GM21576 (cell line): ENCODE measurements at regions not wholly inside any gene's neighbourhood (a gene's known extent, or its start where the extent isn't known, plus 50 kb on each side); places are given as distances from the start of the nearest gene placed in this dataset.
"Not testable (repeated sequence)": the region's sequence is repeated elsewhere in the genome, so short reads cannot be mapped to it uniquely, and the experiment has no call there.

ENCODE experiments used
- ATAC-seq: cut with Tn5 transposase; IDR thresholded peaks from one replicate; pipeline ENCODE4 v1.9.1; 2021; ENCODE audit warnings: mild to moderate bottlenecking, moderate library complexity; ENCODE audit not compliant: unreplicated experiment

DNA sequence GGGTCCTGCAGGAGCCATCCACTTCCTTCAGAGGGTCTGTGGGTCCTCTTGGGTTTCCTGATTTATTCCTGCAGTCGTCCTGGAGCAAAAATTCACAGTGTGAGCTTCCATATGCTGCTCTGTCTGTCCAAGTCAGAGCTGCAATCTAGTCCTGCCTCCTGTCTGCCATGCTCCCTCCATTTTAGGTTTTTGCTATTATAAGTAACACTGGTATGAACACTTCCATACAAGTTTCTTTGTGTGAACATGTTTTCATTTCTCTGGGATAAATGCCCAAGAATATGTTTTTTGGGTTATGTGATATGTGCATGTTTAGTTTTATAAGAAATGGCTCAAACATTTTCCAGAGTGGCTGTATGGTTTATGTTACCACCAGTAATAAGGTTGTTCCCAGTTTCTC lies 188.1 kb downstream of the ACTR3B start:
- no peak for ATAC-seq

DNA sequence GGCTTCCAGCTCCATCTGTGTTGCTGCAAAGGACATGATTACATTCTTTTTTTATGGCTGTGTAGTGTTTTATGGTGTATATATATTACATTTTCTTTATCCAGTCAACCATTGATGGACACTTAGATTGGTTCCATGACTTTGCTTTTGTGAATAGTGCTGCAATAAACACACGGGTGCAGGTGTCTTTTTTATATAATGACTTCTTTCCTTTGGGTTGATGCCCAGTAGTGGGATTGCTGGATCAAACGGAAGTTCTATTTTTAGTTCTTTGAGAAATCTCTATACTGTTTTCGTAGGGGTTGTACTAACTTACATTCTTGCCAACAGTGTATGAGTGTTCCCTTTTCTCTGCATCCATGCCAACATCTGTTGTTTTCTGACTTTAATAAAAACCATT lies 189.7 kb downstream of the ACTR3B start:
- no peak for ATAC-seq

- no peak for ATAC-seq
Measured at GRCh38 chr7:152949790-152950189, 190.2 kb downstream of the ACTR3B start.

DNA sequence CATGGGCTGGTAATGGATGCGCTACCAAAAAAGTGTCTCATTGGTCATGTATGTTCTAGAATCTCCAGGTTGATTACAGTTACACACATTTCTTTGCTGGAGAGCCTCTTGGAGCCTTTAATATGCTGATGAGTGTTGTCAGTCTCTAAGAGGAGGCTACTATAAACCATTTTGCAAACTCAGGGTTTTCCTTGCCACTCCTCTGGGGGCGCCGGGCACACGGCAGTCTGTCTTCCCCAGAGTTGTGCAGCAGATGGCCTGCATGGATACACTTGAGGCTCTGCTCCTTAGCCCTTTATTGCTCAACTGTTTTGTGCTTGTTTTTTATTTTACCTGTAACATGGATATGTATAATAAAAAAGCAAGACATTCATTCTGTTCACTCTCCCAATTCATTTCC lies 196.5 kb downstream of the ACTR3B start:
- no peak for ATAC-seq

DNA sequence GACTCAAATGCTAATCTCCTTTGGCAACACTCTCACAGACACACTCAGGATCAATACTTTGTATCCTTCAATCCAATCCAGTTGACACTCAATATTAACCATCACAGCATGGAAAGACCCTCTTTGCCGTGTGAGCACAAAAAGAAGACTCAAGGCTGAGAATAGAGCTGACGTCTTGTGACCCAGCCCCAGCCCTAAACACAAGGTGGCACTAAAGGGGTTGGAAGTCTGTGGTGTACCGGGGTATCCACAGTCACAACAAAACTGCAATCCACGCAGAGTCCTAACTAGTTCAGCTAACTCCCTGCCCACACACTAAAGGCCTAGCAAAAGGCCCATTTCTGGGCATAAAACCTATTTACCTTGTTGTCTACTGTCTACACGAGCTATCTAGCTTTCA lies 200.1 kb downstream of the ACTR3B start:
- no peak for ATAC-seq

GRCh38 chr7:152961796-152962195 lies 202.2 kb downstream of the ACTR3B start:
- ATAC-seq: not testable (repeated sequence)

GRCh38 chr7:152966189-152966588 lies 206.6 kb downstream of the ACTR3B start:
- ATAC-seq: no peak

DNA sequence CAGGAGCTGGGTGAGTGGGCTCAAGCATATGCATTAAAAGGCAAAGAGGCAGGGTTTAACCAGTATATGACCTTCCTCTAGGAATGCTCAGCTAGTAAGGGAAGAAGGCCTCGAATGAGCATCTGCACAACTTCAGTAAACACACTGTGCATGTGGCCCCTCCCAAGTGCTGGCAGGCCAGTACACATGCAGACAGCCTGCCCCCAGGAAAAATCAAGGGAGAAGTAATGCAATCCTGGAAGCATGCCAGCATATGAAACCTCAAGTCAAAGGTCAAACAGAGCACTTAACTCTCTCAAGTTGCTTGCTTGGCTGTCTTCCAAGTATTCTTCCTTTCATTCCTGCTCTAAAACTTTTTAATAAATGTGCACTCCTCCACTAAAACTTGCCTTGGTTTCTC lies 208.4 kb downstream of the ACTR3B start:
- ATAC-seq: no peak

DNA sequence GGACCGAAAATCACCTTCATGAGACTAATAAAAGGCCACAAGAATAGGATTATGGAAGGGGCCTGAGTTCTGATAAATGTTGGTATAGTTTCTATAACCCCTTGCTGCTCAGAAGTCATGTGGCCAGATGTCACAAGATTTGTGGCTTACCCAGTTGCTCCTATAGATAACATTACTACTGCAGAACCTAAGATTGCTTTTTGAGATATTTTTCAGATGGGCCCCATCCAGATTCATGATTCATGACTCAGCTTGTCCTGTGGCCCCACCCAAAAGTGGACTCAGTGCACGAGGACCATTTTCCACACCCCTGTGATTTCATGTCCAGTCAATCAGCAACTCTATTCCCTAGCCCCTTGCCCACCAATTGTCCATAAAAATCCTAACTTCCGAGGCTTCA lies 209.0 kb downstream of the ACTR3B start:
- no peak for ATAC-seq

DNA sequence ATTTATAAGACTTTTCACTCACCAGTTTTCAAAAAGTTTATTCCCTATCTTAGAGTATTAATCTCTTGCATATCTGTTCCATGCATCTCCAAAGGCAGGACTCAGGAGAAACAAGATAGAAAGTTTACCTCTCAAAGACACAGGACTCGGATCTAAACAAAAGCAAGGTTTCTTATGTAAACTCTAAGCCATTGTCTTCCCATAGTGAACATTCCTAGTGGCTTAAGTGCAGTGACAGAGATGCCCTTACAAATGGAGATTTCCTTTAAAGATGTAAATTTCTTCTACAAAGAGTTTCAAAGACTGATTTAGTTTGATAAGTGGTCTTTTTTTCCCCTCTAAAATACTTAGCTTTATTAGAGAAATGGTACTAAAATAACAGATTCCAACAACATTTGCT lies 209.8 kb downstream of the ACTR3B start:
- no peak for ATAC-seq

DNA sequence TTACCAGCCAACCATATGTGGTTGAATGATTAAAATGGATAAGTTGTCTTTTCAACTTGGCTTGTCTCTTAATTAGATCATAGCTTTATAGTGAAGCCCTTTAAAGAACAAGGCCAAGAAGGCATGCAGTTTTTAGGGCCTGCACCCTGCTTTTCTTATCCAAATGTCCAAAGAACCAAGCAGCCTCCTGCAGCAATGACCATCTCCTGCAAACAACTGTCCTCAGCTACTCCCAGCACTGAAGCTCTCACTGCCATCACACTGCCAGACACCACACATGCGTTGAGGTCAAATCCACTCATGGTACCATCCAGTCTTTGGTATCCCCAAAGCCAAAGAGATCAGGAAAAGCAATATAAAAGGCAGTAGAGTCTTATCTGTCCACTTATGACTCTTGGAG lies 210.3 kb downstream of the ACTR3B start:
- no peak for ATAC-seq

GRCh38 chr7:152970481-152970880 lies 210.9 kb downstream of the ACTR3B start:
- ATAC-seq: no peak

DNA sequence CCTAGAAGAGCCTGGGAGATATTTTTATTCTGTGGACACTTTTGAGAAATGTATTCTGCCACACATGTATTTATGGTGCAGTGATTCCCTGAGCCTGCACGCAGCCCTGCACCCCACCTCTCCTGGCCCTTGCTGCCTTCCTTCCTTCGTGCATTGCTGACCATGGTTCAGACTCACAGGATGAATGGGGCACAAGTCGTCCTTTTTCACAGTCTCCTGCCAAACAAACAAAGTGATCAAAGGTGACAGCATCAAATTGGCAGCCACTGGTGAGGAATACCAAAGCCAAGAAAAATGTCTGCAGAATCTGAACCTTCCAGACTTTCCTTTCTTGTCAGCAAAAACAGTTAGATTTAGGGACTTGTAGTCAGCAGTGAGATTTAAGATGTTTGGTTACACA lies 215.0 kb downstream of the ACTR3B start:
- no peak for ATAC-seq

- no peak for ATAC-seq
Measured at GRCh38 chr7:152975076-152975475, 215.5 kb downstream of the ACTR3B start.

GRCh38 chr7:152979376-152979775 lies 219.8 kb downstream of the ACTR3B start:
- no peak for ATAC-seq

DNA sequence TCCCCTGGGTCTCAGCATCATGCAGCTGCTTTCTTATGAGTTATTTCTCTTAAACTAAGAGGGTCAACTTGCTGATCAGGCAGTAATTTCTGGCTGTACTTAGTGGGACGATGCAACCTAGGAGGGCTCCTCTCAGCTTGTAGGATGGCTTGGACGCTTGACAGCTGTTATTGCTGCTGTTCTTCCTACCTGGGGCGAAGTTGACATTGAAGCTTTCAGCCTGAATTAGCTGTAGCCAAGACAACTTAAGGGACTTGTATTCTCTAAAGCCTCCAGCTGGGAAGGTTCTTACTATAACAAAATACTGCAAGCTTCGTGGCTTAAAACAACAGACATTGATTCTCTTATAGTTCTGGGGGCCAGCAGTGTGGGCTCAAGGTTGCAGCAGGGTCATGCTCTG lies 224.9 kb downstream of the ACTR3B start:
- no peak for ATAC-seq

DNA sequence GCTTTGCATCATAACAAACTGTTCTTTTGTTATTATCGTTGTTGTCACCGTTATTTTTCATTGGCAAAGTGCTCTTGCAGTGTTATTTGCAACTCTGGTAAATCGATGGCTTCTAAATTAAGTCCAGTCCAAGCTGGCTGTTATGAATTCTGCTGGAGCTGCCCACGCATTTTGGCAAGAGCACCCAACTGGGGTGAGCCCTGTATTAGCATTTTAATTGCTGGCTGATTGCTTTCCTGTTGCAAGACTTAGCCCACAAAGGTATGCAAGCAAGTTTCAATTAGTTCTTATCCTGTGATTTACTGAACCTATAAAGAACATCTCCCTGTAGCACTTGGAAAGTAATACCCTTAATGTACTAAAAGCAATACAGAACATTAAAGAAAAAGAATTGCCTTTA lies 226.8 kb downstream of the ACTR3B start:
- no peak for ATAC-seq

DNA sequence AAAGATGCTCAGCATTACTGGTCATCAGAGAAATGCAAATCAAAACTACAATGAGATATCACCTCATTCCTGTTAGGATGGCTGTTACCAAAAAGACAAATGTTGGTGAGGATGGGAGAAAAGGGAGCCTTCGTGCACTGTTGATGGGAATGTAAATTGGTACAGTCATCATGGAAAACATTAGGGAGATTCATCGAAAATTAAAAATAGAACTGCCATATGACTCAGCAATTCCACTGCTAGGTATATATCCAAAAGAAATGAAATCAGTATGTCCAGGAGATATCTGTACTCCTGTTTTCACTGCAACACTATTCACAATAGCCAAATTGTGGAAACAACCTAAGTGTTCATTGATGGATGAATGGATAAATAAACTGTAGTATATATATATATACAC lies 228.1 kb downstream of the ACTR3B start:
- no peak for ATAC-seq

DNA sequence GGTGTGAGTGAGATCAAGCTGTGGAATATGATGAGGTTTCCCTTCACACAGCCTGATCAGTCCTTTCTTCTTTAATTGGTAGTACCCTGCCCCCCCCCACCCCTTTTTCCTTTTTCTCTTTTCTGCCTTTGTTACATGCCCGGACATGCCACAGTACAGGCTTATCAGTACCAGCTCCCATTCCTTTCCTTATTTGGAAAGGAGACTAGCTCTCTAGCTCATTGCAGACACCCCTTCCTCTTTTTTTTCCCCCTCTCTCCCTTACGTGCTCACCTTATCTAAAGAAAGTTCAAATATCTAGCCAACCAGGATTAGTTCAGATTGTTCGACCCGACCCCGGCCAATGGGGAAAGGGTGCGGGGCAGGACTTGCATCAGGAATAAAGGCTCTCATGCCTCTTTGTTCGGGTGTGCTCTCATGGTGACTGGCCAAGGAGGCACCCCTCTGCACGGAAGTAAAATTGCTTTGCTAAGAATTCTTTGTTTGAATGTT lies 230.4 kb downstream of the ACTR3B start:
- no peak for ATAC-seq

GRCh38 chr7:152998420-152998819 lies 238.9 kb downstream of the ACTR3B start:
- no peak for ATAC-seq

DNA sequence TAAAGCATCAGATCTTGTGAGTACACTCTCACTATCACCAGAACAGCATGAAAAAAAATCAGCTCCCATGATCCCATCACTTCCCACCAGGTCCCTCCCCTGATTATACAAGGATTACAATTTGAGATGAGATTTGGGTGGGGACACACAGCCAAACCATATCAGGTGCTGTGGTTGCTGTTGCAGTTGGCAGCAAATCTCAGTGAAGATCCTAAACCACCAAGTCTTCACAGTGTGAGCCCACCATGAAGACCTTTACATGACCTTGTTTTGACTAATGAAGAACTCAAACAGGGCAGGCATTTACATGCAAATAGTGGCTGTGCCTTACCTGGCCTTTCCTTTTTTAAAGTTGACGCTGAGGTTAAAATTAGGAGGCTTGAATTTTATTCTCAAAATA lies 242.6 kb downstream of the ACTR3B start:
- ATAC-seq: no peak

- ATAC-seq: no peak
Measured at GRCh38 chr7:153002572-153002971, 243.0 kb downstream of the ACTR3B start.

DNA sequence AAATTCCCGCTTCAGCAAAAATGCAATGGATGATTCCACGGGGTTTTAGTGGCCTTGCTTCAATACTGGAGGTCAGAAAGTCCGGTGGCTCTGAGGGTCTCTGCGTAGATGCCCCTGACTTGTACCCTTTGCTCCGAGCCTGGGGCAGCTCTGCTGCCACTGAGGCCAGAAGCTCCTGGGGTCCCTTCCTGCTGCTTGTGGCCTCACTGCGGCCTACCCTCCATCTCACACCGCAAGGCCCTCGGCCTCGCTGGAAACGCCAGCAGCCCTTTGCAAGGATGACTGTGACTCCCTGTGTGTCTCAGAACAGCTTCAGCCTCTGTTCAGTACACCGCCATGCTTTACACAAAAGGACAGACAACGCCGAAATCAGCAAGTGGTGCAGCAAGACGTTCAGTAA lies 244.8 kb downstream of the ACTR3B start:
- no peak for ATAC-seq
